Neuron (in vitro differentiated cells): ENCODE measurements at regions not wholly inside any gene's neighbourhood (a gene's known extent, or its start where the extent isn't known, plus 50 kb on each side); places are given as distances from the start of the nearest gene placed in this dataset.

Experiments
- H2AFZ ChIP-seq: one replicate; pipeline ENCODE4 v1.6.1; 2013; ENCODE audit warnings: low read depth, mild to moderate bottlenecking, inconsistent platforms, low read length, moderate library complexity
- H3K27me3 ChIP-seq: one replicate; pipeline ENCODE4 v1.6.1; 2013; ENCODE audit warnings: low read length; ENCODE audit not compliant: insufficient read depth
- H3K36me3 ChIP-seq: one replicate; pipeline ENCODE4 v1.6.1; 2013; ENCODE audit warnings: low read length; ENCODE audit not compliant: insufficient read depth
- H3K4me1 ChIP-seq: one replicate; pipeline ENCODE4 v1.6.1; 2013; ENCODE audit warnings: low read length; ENCODE audit not compliant: insufficient read depth
- H3K4me3 ChIP-seq: 2 replicates; pipeline ENCODE4 v1.5.1; 2013; ENCODE audit warnings: mild to moderate bottlenecking, low read length, moderate library complexity
- H3K9me3 ChIP-seq: one replicate; pipeline ENCODE4 v1.6.1; 2013; ENCODE audit warnings: low read length

- no peak overlapping the region for H3K4me3 ChIP-seq
- no peaks in the 10 kb centered on the region for H3K36me3 ChIP-seq
- no peaks in the 10 kb centered on the region for H3K4me1 ChIP-seq
- no peaks in the 10 kb centered on the region for H3K27me3 ChIP-seq
- H2AFZ ChIP-seq = no peak overlapping the region
- no peaks in the 10 kb centered on the region for H3K9me3 ChIP-seq
These were observed 1348.0 kb downstream of the MRPL39 start for GRCh38 chr21:24259241-24259640.

GRCh38 chr21:24255591-24255990 lies 1351.7 kb downstream of the MRPL39 start:
- Histone ChIP-seq H3K4me3 (no peak overlapping the region), H3K36me3 (no peaks in the 10 kb centered on the region), H2AFZ (no peak overlapping the region), H3K27me3 (no peaks in the 10 kb centered on the region), H3K9me3 (no peaks in the 10 kb centered on the region), H3K4me1 (no peaks in the 10 kb centered on the region)

GRCh38 chr21:24225431-24225830 lies 1381.8 kb downstream of the MRPL39 start:
- H3K27me3 ChIP-seq = no peaks in the 10 kb centered on the region
- no peaks in the 10 kb centered on the region for H3K4me1 ChIP-seq
- no peaks in the 10 kb centered on the region for H3K36me3 ChIP-seq
- no peaks in the 10 kb centered on the region for H3K9me3 ChIP-seq
- H3K4me3 ChIP-seq = no peak overlapping the region
- H2AFZ ChIP-seq = no peak overlapping the region

GRCh38 chr21:24224422-24224821 lies 1382.9 kb downstream of the MRPL39 start:
- Histone ChIP-seq H3K27me3 (no peaks in the 10 kb centered on the region), H3K36me3 (no peaks in the 10 kb centered on the region), H3K4me3 (no peak overlapping the region), H3K4me1 (no peaks in the 10 kb centered on the region), H3K9me3 (no peaks in the 10 kb centered on the region), H2AFZ (no peak overlapping the region)

DNA sequence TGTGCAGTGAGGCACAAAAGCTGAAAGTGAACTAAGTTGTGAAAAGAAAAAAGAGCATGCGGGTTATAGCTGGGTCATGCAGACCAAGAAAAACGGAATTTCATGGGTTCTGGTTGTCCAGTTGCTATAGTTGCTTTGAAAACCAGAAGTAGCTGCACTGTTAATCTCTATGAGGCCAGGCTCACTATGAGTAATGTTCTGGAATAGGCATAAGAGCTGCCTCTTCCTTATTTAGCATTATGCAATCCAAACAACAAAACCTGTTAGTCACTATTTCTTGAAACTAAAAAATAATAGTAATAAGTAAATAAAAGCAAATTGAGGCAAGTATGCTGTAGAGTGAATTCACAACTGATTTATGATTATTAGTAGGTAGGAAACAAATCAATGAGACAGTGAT lies 1383.7 kb downstream of the MRPL39 start:
- H3K9me3 ChIP-seq = no peaks in the 10 kb centered on the region
- no peaks in the 10 kb centered on the region for H3K4me1 ChIP-seq
- no peak overlapping the region for H2AFZ ChIP-seq
- no peaks in the 10 kb centered on the region for H3K27me3 ChIP-seq
- H3K4me3 ChIP-seq = no peak overlapping the region
- H3K36me3 ChIP-seq = no peaks in the 10 kb centered on the region

DNA sequence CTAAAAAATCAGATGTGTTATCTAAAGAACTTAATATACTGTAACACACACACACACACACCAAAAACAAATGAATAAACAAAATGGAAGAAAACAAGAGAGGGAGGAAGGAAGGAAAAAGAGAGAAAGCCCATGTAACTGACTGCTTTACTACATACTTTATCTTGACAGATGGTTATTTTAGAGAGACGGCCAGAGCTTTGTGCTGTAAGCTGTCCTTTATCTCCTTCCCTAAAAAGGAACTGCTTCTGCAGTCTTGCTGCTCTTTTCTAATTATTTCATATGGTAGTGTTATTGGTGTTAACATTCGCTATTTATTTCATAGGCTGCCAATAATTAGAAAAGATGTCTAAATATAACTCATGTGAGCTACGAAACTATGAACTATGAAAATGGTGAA lies 1384.6 kb downstream of the MRPL39 start:
- no peak overlapping the region for H3K4me3 ChIP-seq
- no peaks in the 10 kb centered on the region for H3K9me3 ChIP-seq
- H2AFZ ChIP-seq = no peak overlapping the region
- H3K36me3 ChIP-seq = no peaks in the 10 kb centered on the region
- no peaks in the 10 kb centered on the region for H3K27me3 ChIP-seq
- H3K4me1 ChIP-seq = no peaks in the 10 kb centered on the region

GRCh38 chr21:24220446-24220845 lies 1386.8 kb downstream of the MRPL39 start:
- H3K9me3 ChIP-seq = no peaks in the 10 kb centered on the region
- no peaks in the 10 kb centered on the region for H3K27me3 ChIP-seq
- no peaks in the 10 kb centered on the region for H3K4me1 ChIP-seq
- H2AFZ ChIP-seq = no peak overlapping the region
- H3K36me3 ChIP-seq = no peaks in the 10 kb centered on the region
- no peak overlapping the region for H3K4me3 ChIP-seq

DNA sequence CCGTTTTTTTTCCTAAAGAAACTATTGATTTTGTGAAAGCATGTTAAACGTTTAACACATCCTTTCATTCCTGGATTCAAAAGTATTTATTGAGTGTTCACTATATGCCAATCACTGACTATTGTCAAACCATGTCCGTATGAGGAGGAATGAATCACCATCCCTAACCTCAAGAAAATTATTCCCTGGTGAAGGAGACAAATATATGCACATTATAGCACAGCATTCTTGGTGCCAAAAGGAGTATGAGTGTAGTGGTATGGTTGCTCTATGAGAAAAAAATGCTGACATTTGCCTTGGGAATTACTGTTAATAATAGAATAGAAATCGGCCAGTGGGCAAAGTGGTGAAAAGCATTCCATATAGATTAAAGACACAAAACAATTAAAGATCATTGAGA lies 1390.1 kb downstream of the MRPL39 start:
- H3K27me3 ChIP-seq = no peaks in the 10 kb centered on the region
- no peak overlapping the region for H2AFZ ChIP-seq
- no peak overlapping the region for H3K4me3 ChIP-seq
- no peaks in the 10 kb centered on the region for H3K4me1 ChIP-seq
- H3K9me3 ChIP-seq = no peaks in the 10 kb centered on the region
- no peaks in the 10 kb centered on the region for H3K36me3 ChIP-seq

DNA sequence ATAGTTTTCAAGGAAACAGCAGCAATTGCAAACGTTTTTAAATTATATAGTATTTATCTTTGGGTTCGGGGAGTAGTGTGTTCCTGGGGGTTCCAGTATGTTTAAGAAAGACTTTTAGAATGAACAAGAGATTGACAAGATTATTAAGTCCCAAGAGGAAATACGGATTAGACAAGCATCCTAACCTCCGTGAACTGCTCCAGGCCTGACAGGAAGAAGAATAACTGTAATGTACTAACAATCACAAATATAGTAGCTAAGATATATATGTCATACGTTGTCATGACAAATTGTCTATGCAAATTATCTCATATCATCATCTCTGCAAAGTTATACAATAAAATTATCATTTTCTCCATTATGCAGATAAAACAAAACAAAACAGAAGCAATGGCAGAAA lies 1397.2 kb downstream of the MRPL39 start:
- H3K27me3 ChIP-seq = no peaks in the 10 kb centered on the region
- no peaks in the 10 kb centered on the region for H3K4me1 ChIP-seq
- no peaks in the 10 kb centered on the region for H3K9me3 ChIP-seq
- no peaks in the 10 kb centered on the region for H3K36me3 ChIP-seq
- no peak overlapping the region for H3K4me3 ChIP-seq
- no peak overlapping the region for H2AFZ ChIP-seq

GRCh38 chr21:24208562-24209260 lies 1398.6 kb downstream of the MRPL39 start:
- Histone ChIP-seq H2AFZ (no peak overlapping the region), H3K4me3 (no peak overlapping the region), H3K9me3 (no peaks in the 10 kb centered on the region), H3K36me3 (no peaks in the 10 kb centered on the region), H3K27me3 (no peaks in the 10 kb centered on the region), H3K4me1 (no peaks in the 10 kb centered on the region)

DNA sequence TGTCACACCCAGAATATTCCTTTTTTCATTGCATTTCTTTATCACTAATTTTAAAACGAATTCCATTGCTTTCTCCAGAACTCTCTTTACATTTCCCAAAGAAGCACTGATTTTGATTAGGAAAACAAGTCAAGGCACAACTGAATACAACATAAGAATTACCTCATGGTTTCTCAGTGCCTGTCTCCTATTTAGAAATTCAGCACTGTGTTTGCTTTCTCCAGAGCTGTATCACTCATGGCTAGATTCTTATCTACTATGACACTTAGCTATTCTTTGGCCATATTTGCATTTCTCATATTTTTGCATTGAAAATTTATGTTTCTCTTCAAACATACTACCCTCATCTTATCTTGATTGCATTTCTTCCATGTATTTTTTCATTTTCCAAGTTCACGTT lies 1402.0 kb downstream of the MRPL39 start:
- Histone ChIP-seq H2AFZ (no peak overlapping the region), H3K36me3 (no peaks in the 10 kb centered on the region), H3K27me3 (no peaks in the 10 kb centered on the region), H3K4me3 (no peak overlapping the region), H3K4me1 (no peaks in the 10 kb centered on the region), H3K9me3 (no peaks in the 10 kb centered on the region)

- no peak overlapping the region for H2AFZ ChIP-seq
- H3K4me3 ChIP-seq = no peak overlapping the region
- no peaks in the 10 kb centered on the region for H3K4me1 ChIP-seq
- H3K36me3 ChIP-seq = no peaks in the 10 kb centered on the region
- no peaks in the 10 kb centered on the region for H3K27me3 ChIP-seq
- no peaks in the 10 kb centered on the region for H3K9me3 ChIP-seq
These were observed 1402.6 kb downstream of the MRPL39 start for GRCh38 chr21:24204641-24205040.

GRCh38 chr21:24200052-24200451 lies 1407.2 kb downstream of the MRPL39 start:
- H3K4me1 ChIP-seq = no peaks in the 10 kb centered on the region
- H3K4me3 ChIP-seq = no peak overlapping the region
- H3K9me3 ChIP-seq = no peaks in the 10 kb centered on the region
- H3K36me3 ChIP-seq = no peaks in the 10 kb centered on the region
- no peak overlapping the region for H2AFZ ChIP-seq
- H3K27me3 ChIP-seq = no peaks in the 10 kb centered on the region

DNA sequence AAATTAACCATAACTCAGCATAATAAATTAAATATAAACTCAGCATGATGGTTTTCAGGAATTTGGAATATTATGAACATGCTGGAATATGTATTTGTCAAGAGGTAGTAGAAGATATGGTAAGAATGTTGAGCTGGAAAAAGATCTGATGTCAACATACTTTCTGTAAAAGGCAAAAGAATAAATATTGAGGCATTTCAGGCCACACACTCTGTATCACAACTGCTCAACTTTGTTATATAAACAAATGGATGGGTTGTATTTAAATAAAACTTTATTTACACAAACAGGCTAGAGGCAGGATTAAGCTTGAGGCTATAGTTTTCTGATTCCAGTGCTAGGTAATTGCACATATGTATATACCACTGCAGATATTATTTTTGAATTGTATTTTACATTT lies 1409.4 kb downstream of the MRPL39 start:
- Histone ChIP-seq H3K4me1 (no peaks in the 10 kb centered on the region), H3K36me3 (no peaks in the 10 kb centered on the region), H3K4me3 (no peak overlapping the region), H3K27me3 (no peaks in the 10 kb centered on the region), H2AFZ (no peak overlapping the region), H3K9me3 (no peaks in the 10 kb centered on the region)
